ENCODE measurements at regions not wholly inside any gene's neighbourhood (a gene's known extent, or its start where the extent isn't known, plus 50 kb on each side); places are given as distances from the start of the nearest gene placed in this dataset.

- Mint-ChIP-seq H3K27me3 (peaks cover 29 to 37% (median 35%) of the 10 kb centered on the region in 3 donors), H3K4me1 (no peaks in the 10 kb centered on the region)
- DNase-seq = no peak
These were observed 283.7 kb upstream of the ID2 start for GRCh38 chr2:8398040-8398668.

GRCh38 chr2:8399731-8400130, 282.1 kb upstream of the ID2 start:
- Mint-ChIP-seq H3K4me1 (peaks cover 0 to 4% (median 0%) of the 10 kb centered on the region in 3 donors), H3K36me3 (peaks cover 0 to 8% of the 10 kb centered on the region in 2 donors), H3K9me3 (peaks cover 0 to 9% (median 0%) of the 10 kb centered on the region in 7 donors), H3K27me3 (peaks cover 43 to 46% (median 45%) of the 10 kb centered on the region in 3 donors), H3K4me3 (no peak overlapping the region), H3K27ac (no peak overlapping the region)
- no peak for ATAC-seq (ENCODE audit: low read depth in 2 of 2)
- no peak for DNase-seq

More at GRCh38 chr2:8398040-8398668, 283.7 kb upstream of the ID2 start:
- Mint-ChIP-seq H3K9me3 (peaks cover 0 to 9% (median 0%) of the 10 kb centered on the region in 7 donors), H3K27ac (no peak overlapping the region), H3K36me3 (no peaks in the 10 kb centered on the region), H3K4me3 (no peak overlapping the region)
- ATAC-seq (ENCODE audit: low read depth in 2 of 2) = no peak

GRCh38 chr2:8400196-8400595, 281.7 kb upstream of the ID2 start:
- ATAC-seq (ENCODE audit: low read depth in 2 of 2) = no peak
- Mint-ChIP-seq H3K4me1 (peaks cover 0 to 4% (median 0%) of the 10 kb centered on the region in 3 donors), H3K4me3 (no peak overlapping the region), H3K9me3 (peaks cover 0 to 9% (median 2%) of the 10 kb centered on the region in 7 donors), H3K36me3 (peaks cover under 1 to 8% of the 10 kb centered on the region in 2 donors), H3K27me3 (peaks cover 42 to 46% (median 44%) of the 10 kb centered on the region in 3 donors), H3K27ac (no peak overlapping the region)
- DNase-seq = no peak

- Mint-ChIP-seq H3K27me3 (peaks cover 43 to 46% (median 45%) of the 10 kb centered on the region in 3 donors), H3K4me1 (peaks cover 0 to 4% (median 0%) of the 10 kb centered on the region in 3 donors), H3K27ac (no peak overlapping the region), H3K4me3 (no peak overlapping the region), H3K36me3 (peaks cover 4 to 8% of the 10 kb centered on the region in 2 donors), H3K9me3 (peaks cover 0 to 9% (median 2%) of the 10 kb centered on the region in 7 donors)
- no peak for ATAC-seq (ENCODE audit: low read depth in 2 of 2)
- DNase-seq = no peak
These were observed 279.6 kb upstream of the ID2 start for GRCh38 chr2:8402222-8402621.

DNA sequence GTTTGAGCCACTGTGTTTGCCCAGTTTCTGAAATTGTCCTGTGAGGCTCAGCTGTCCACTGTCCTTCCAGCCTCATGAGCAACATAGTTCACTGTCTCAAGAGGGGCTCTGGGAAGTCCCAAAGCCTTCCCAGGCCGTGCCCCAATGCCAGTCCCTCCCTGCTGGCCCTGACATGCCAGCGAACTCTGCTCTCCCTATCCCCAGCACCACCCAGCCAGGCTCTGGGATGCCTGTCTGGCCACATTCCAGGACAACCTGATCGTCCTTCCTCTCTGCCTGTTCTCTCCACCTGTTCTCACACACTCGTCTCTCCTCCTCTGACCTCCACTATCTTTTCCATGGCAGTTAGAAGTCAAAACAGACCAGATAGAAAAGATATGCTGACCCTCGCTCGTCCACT, 278.0 kb upstream of the ID2 start:
- Mint-ChIP-seq H3K4me1 (peaks cover 0 to 4% (median 0%) of the 10 kb centered on the region in 3 donors), H3K27me3 (peaks cover 45 to 51% (median 49%) of the 10 kb centered on the region in 3 donors), H3K4me3 (peak overlapping the region in 1 of 8 donors; percentile 3), H3K9me3 (peaks cover 0 to 8% (median 0%) of the 10 kb centered on the region in 7 donors), H3K36me3 (peaks cover 4 to 8% of the 10 kb centered on the region in 2 donors), H3K27ac (no peak overlapping the region)
- ATAC-seq (ENCODE audit: low read depth in 2 of 2) = no peak
- no peak for DNase-seq

- no peak overlapping the region for H3K27ac Mint-ChIP-seq
- peaks cover 0 to 4% (median 0%) of the 10 kb centered on the region in 3 donors for H3K4me1 Mint-ChIP-seq
- H3K27me3 Mint-ChIP-seq = peaks cover 49 to 58% (median 54%) of the 10 kb centered on the region in 3 donors
- no peak overlapping the region for H3K4me3 Mint-ChIP-seq
- H3K9me3 Mint-ChIP-seq = peaks cover 0 to 8% (median 0%) of the 10 kb centered on the region in 7 donors
- no peak for ATAC-seq (ENCODE audit: low read depth in 2 of 2)
- no peak for DNase-seq
- peaks cover 4 to 8% of the 10 kb centered on the region in 2 donors for H3K36me3 Mint-ChIP-seq
These were observed 276.5 kb upstream of the ID2 start for GRCh38 chr2:8405334-8405733.

- peaks cover 0 to 8% (median 0%) of the 10 kb centered on the region in 7 donors for H3K9me3 Mint-ChIP-seq
- H3K4me1 Mint-ChIP-seq = peaks cover 0 to 4% (median 0%) of the 10 kb centered on the region in 3 donors
- DNase-seq = no peak
- H3K27ac Mint-ChIP-seq = no peak overlapping the region
- H3K36me3 Mint-ChIP-seq = peaks cover 4 to 8% of the 10 kb centered on the region in 2 donors
- no peak for ATAC-seq (ENCODE audit: low read depth in 2 of 2)
- H3K27me3 Mint-ChIP-seq = peaks cover 48 to 58% (median 52%) of the 10 kb centered on the region in 3 donors
- peak overlapping the region in 1 of 8 donors; percentile 34 for H3K4me3 Mint-ChIP-seq
These were observed 275.6 kb upstream of the ID2 start for GRCh38 chr2:8406271-8406670.

DNA sequence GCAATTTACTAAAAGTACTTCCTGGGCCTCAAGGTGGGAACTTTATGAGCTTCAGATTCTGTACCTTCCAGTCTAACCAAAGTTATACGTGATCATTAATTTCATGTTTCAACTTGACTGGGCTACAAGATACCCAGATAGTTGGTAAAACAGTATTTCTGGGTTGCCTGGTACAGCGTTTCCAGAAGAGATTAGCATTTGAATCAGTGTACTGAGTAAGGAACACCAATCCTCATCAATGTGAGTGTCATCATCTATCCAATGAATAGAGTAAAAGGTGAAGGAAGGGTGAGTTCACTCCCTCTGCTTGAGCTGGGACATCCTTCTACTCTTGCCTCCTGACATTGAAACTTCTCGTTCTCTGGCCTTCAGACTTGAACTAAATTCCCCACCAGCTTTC, 274.5 kb upstream of the ID2 start:
- Mint-ChIP-seq H3K36me3 (peaks cover 4 to 8% of the 10 kb centered on the region in 2 donors), H3K4me1 (peaks cover 0 to 4% (median 0%) of the 10 kb centered on the region in 3 donors), H3K9me3 (peaks cover 0 to 8% (median 0%) of the 10 kb centered on the region in 7 donors), H3K27ac (no peak overlapping the region), H3K27me3 (peaks cover 57 to 65% (median 60%) of the 10 kb centered on the region in 3 donors), H3K4me3 (no peak overlapping the region)
- DNase-seq (no peak), ATAC-seq (ENCODE audit: low read depth in 2 of 2) (no peak)

DNA sequence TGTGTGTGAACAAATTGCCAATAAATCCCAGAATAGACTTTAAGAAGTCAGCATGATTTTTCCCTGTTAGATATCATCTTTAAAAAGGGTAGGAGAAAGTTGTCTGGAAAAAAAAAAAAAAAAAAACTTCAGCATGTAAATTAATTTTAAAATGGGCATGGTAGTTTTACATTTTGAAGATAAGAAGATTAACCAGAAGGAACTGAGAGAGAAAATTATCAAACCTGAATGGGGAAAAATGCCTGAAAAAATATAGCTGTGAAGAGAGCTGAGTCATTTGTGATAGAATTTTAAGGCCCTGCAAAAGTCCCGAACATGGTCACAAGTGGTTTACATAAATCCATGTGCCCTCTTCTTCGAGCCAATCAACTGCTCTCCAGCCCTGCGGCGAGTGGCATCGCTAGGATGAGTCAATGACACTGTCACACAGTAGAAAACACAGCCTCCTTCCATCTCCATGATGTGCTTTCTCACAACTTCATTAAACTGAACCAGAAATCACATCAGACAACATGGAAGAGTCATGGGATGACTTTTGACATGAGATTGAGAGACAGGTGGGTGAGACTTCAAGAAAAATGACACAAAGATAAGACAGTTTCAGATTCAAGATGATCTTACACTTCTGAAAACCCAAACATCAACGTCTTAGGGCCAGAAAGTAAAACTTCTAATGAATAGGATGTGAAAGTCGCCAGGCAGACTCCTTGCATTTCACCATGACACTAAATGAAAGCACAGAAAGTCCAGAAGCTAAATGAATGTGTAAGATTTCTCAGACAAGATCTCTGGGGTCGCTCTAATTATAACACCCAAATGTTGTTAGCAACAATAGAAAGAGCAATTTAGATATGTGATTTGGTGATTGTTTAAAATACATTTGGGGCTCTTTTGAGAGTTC, 273.0 kb upstream of the ID2 start:
- H3K4me3 Mint-ChIP-seq = no peak overlapping the region
- H3K36me3 Mint-ChIP-seq = peaks cover 4 to 6% of the 10 kb centered on the region in 2 donors
- peak in 1 of 2 donors; percentile 18 for ATAC-seq (ENCODE audit: low read depth in 2 of 2)
- no peak overlapping the region for H3K27ac Mint-ChIP-seq
- peaks cover 0 to 4% (median 0%) of the 10 kb centered on the region in 3 donors for H3K4me1 Mint-ChIP-seq
- H3K9me3 Mint-ChIP-seq = peaks cover 0 to 8% (median 0%) of the 10 kb centered on the region in 7 donors
- H3K27me3 Mint-ChIP-seq = peaks cover 47 to 59% (median 54%) of the 10 kb centered on the region in 3 donors
- no peak for DNase-seq

- H3K4me3 Mint-ChIP-seq = no peak overlapping the region
- DNase-seq = no peak
- no peaks in the 10 kb centered on the region for H3K4me1 Mint-ChIP-seq
- peaks cover 38 to 51% (median 46%) of the 10 kb centered on the region in 3 donors for H3K27me3 Mint-ChIP-seq
- no peak overlapping the region for H3K27ac Mint-ChIP-seq
- H3K9me3 Mint-ChIP-seq = peaks cover 0 to 8% (median 0%) of the 10 kb centered on the region in 7 donors
- ATAC-seq (ENCODE audit: low read depth in 2 of 2) = no peak
- H3K36me3 Mint-ChIP-seq = peaks cover 0 to 4% of the 10 kb centered on the region in 2 donors
These were observed 272.2 kb upstream of the ID2 start for GRCh38 chr2:8409461-8410260.

GRCh38 chr2:8412082-8412481, 269.8 kb upstream of the ID2 start:
- Mint-ChIP-seq H3K27me3 (peaks cover 46 to 61% (median 52%) of the 10 kb centered on the region in 3 donors), H3K27ac (no peak overlapping the region), H3K36me3 (peaks cover 0 to 4% of the 10 kb centered on the region in 2 donors), H3K4me3 (no peak overlapping the region), H3K9me3 (no peaks in the 10 kb centered on the region), H3K4me1 (no peaks in the 10 kb centered on the region)
- no peak for ATAC-seq (ENCODE audit: low read depth in 2 of 2)
- DNase-seq = no peak

GRCh38 chr2:8412586-8412985, 269.3 kb upstream of the ID2 start:
- Mint-ChIP-seq H3K9me3 (no peaks in the 10 kb centered on the region), H3K27ac (no peak overlapping the region), H3K4me1 (no peaks in the 10 kb centered on the region), H3K4me3 (no peak overlapping the region), H3K36me3 (peaks cover 0 to 4% of the 10 kb centered on the region in 2 donors), H3K27me3 (peaks cover 50 to 66% (median 51%) of the 10 kb centered on the region in 3 donors)
- DNase-seq = no peak
- ATAC-seq (ENCODE audit: low read depth in 2 of 2) = no peak
